Glutamatergic neuron (in vitro differentiated cells): ENCODE measurements at regions not wholly inside any gene's neighbourhood (a gene's known extent, or its start where the extent isn't known, plus 50 kb on each side); places are given as distances from the start of the nearest gene placed in this dataset.

Experiments used
- DNase-seq: peaks from one replicate; pipeline ENCODE4 v3.0.0; 2022
- H3K27ac Mint-ChIP-seq: one replicate; pipeline ENCODE4 v1.8.0; 2020; ENCODE audit warnings: mild to moderate bottlenecking, mixed read lengths, inconsistent platforms; ENCODE audit not compliant: unreplicated experiment
- H3K27me3 Mint-ChIP-seq: one replicate; pipeline ENCODE4 v1.8.0; 2020; ENCODE audit warnings: mild to moderate bottlenecking, moderate library complexity, mixed read lengths, inconsistent platforms; ENCODE audit not compliant: unreplicated experiment
- H3K36me3 Mint-ChIP-seq: one replicate; pipeline ENCODE4 v1.8.0; 2020; ENCODE audit warnings: mild to moderate bottlenecking, mixed read lengths, inconsistent platforms; ENCODE audit not compliant: unreplicated experiment
- H3K4me1 Mint-ChIP-seq: one replicate; pipeline ENCODE4 v1.8.0; 2020; ENCODE audit warnings: mild to moderate bottlenecking, low read depth, mixed read lengths, inconsistent platforms; ENCODE audit not compliant: unreplicated experiment
- H3K4me3 Mint-ChIP-seq: one replicate; pipeline ENCODE4 v1.8.0; 2020; ENCODE audit warnings: mild to moderate bottlenecking, mixed read lengths, inconsistent platforms; ENCODE audit not compliant: unreplicated experiment
- H3K9me3 Mint-ChIP-seq: one replicate; pipeline ENCODE4 v1.8.0; 2020; ENCODE audit warnings: mild to moderate bottlenecking, moderate library complexity, mixed read lengths, inconsistent platforms; ENCODE audit not compliant: unreplicated experiment
- CTCF ChIP-seq: fragments of 200-600 bp; sonication (generic); IDR thresholded peaks from one replicate; pipeline ENCODE4 v1.5.0; 2021; ENCODE audit not compliant: partially characterized antibody, unreplicated experiment

DNA sequence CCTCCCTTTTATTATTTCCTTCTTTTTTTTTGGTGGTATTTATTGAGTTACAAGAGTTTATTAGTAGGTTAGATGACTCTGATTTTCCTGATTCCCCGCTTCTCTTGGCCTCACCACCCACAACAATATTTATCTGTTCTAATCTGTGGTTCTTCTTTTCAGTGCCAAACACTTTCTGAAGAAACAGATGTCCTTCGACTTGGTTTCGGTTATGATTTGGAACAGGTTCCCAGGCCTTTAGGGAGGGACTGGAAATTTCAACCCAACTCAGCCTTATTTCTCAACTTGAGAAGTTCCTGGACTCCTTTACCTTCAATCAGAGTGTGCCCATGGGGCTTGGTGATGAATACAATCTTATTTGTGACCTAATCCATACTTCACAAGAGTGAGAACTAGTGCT lies 108.1 kb downstream of the UCHL1 start:
- Mint-ChIP-seq H3K4me3 (no peak overlapping the region), H3K9me3 (peaks cover 3% of the 10 kb centered on the region), H3K4me1 (peaks cover 21% of the 10 kb centered on the region), H3K36me3 (no peaks in the 10 kb centered on the region), H3K27me3 (peaks cover under 1% of the 10 kb centered on the region), H3K27ac (no peak overlapping the region)
- DNase-seq: no peak
- no peak for TF ChIP-seq CTCF

GRCh38 chr4:41365681-41366080 lies 109.0 kb downstream of the UCHL1 start:
- no peak for DNase-seq
- peaks cover 20% of the 10 kb centered on the region for H3K4me1 Mint-ChIP-seq
- H3K9me3 Mint-ChIP-seq: peaks cover 3% of the 10 kb centered on the region
- no peaks in the 10 kb centered on the region for H3K36me3 Mint-ChIP-seq
- H3K4me3 Mint-ChIP-seq: no peak overlapping the region
- no peaks in the 10 kb centered on the region for H3K27me3 Mint-ChIP-seq
- TF ChIP-seq CTCF: no peak
- no peak overlapping the region for H3K27ac Mint-ChIP-seq

- Mint-ChIP-seq H3K9me3 (peaks cover 3% of the 10 kb centered on the region), H3K4me1 (peaks cover 14% of the 10 kb centered on the region)
These were observed 110.3 kb downstream of the UCHL1 start for GRCh38 chr4:41366911-41367517.

DNA sequence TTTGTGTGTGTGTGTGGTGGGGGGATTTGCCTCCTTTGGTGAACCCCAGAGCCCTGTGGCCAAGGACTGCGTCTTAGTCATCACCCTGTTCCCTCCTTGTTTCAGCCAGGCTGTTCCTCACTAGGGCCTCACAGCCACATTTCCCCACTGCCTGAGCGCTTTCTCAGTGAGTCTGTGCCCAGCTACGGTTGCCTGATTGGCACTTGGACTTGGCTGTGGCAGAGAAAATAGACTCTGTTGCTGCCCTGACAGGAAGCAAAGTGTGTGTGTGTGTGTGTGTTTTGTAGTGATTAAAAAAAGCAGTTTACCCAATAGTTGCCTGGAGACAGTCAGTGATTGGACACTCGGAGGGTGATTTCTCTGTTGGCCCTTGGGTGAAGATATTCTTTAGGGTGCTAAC lies 113.0 kb downstream of the UCHL1 start:
- H3K4me1 Mint-ChIP-seq: no peaks in the 10 kb centered on the region
- H3K4me3 Mint-ChIP-seq: no peak overlapping the region
- no peak for DNase-seq
- H3K36me3 Mint-ChIP-seq: peaks cover 6% of the 10 kb centered on the region
- H3K27me3 Mint-ChIP-seq: peaks cover 6% of the 10 kb centered on the region
- H3K27ac Mint-ChIP-seq: no peak overlapping the region
- TF ChIP-seq CTCF: no peak
- no peaks in the 10 kb centered on the region for H3K9me3 Mint-ChIP-seq

More at GRCh38 chr4:41366911-41367517, 110.3 kb downstream of the UCHL1 start:
- DNase-seq: no peak
- no peaks in the 10 kb centered on the region for H3K36me3 Mint-ChIP-seq
- peaks cover 3% of the 10 kb centered on the region for H3K27me3 Mint-ChIP-seq
- no peak overlapping the region for H3K4me3 Mint-ChIP-seq
- no peak overlapping the region for H3K27ac Mint-ChIP-seq
- TF ChIP-seq CTCF: no peak

- Mint-ChIP-seq H3K27ac (no peak overlapping the region), H3K4me3 (no peak overlapping the region), H3K27me3 (peaks cover 6% of the 10 kb centered on the region), H3K4me1 (no peaks in the 10 kb centered on the region), H3K36me3 (peaks cover 6% of the 10 kb centered on the region), H3K9me3 (no peaks in the 10 kb centered on the region)
- no peak for DNase-seq
- TF ChIP-seq CTCF: no peak
These were observed 116.5 kb downstream of the UCHL1 start for GRCh38 chr4:41373221-41373620.
